K562 (cell line): ENCODE measurements at regions not wholly inside any gene's neighbourhood (a gene's known extent, or its start where the extent isn't known, plus 50 kb on each side); places are given as distances from the start of the nearest gene placed in this dataset.

ENCODE experiments used
- ATAC-seq: fragments of 200-7000 bp; cut with Tn5 transposase; 3 replicates; pipeline ENCODE4 v1.9.1; 2020; ENCODE audit warnings: moderate library complexity
- BruUV-seq: library from RNA; stranded (reverse); fragments of 400-500 nt; replicated peaks from 2 replicates; lab custom pipeline; 2021; lab: Mats Ljungman, UMichigan
- CTCF ChIA-PET: fragments of 300-600 bp; formaldehyde crosslinking; extraction: SDS; loops from one replicate; lab custom pipeline; 2021; ENCODE audit warnings: low intra/inter-chr PET ratio; lab: Yijun Ruan, JAX
- POLR2A ChIA-PET: fragments of 300-600, 350-650 bp; sonication (Branson Sonifier 250); formaldehyde crosslinking; extraction: SDS; loops from one replicate; lab custom pipeline; 2021; ENCODE audit warnings: antibody characterized with exemption, inconsistent platforms; lab: Yijun Ruan, JAX
- DNase-seq, 4 experiments: peaks; one replicate each; pipeline versions ENCODE4 v3.0.0 to v3.0.0-alpha.2; 2011 to 2018; ENCODE audit warnings: low spot score in 3 of 4, mixed read lengths in 3 of 4; ENCODE audit errors: extremely low read depth in 1 of 4
- FAIRE-seq: peaks from 2 replicates; lab custom pipeline; 2011; peaks lifted over from hg19 to GRCh38; lab: Jason Lieb, UNC
- H2AFZ ChIP-seq: 2 replicates; pipeline ENCODE4 v1.6.0; 2011; ENCODE audit warnings: low read depth, low read length, control low read depth, inconsistent platforms
- H3K27ac ChIP-seq: fragments of 200-600 bp; 3 replicates; pipeline ENCODE4 v1.8.0; 2011; ENCODE audit warnings: low read depth, mild to moderate bottlenecking, control low read depth, inconsistent platforms, low read length, moderate library complexity, mixed read lengths; ENCODE audit errors: extremely low read depth
- H3K27me3 ChIP-seq, 2 experiments: fragments of 300-600 bp in 1 of 2; 2 replicates in 1 of 2; 3 replicates in 1 of 2; pipeline versions ENCODE4 v1.6.0 to v1.8.0; 2011; ENCODE audit warnings: inconsistent platforms in 2 of 2, low read length in 2 of 2, mild to moderate bottlenecking in 1 of 2, mixed read lengths in 1 of 2, moderate library complexity in 1 of 2; ENCODE audit not compliant: control insufficient read depth in 2 of 2, insufficient read depth in 2 of 2
- H3K36me3 ChIP-seq: fragments of 300-600 bp; 3 replicates; pipeline ENCODE4 v1.8.0; 2011; ENCODE audit warnings: mild to moderate bottlenecking, low read length, inconsistent platforms; ENCODE audit not compliant: control insufficient read depth, insufficient read depth
- H3K4me1 ChIP-seq, 2 experiments: fragments of 200-600 bp in 1 of 2; replicated peaks in 1 of 2; 2 replicates in 1 of 2; 3 replicates in 1 of 2; pipeline versions ENCODE4 v1.5.1 to v1.8.0; 2011; ENCODE audit warnings: inconsistent platforms in 2 of 2, low read length in 2 of 2, mild to moderate bottlenecking in 1 of 2, mixed read lengths in 1 of 2, moderate library complexity in 1 of 2; ENCODE audit not compliant: control insufficient read depth in 2 of 2, insufficient read depth in 2 of 2
- H3K4me2 ChIP-seq: 2 replicates; pipeline ENCODE4 v1.6.1; 2011; ENCODE audit warnings: low read length, control low read depth, inconsistent platforms, mixed read lengths; ENCODE audit not compliant: insufficient read depth
- H3K4me3 ChIP-seq: fragments of 200-600 bp; sonication (generic), shearing (Covaris generic); 2 replicates; pipeline ENCODE4 v1.5.1; 2016; ENCODE audit warnings: control low read depth, inconsistent platforms
- H3K79me2 ChIP-seq: fragments of 200-600 bp; 3 replicates; pipeline ENCODE4 v1.8.0; 2011; ENCODE audit warnings: low read length, inconsistent platforms; ENCODE audit not compliant: control insufficient read depth, insufficient read depth
- H3K9ac ChIP-seq, 2 experiments: 2 replicates each; pipeline versions ENCODE4 v1.6.0 to v1.6.1; 2011; ENCODE audit warnings: low read depth in 2 of 2, low read length in 2 of 2, control low read depth in 1 of 2, inconsistent platforms in 1 of 2, mild to moderate bottlenecking in 1 of 2, mixed read lengths in 1 of 2; ENCODE audit not compliant: insufficient read depth in 1 of 2
- H3K9me1 ChIP-seq: one replicate; pipeline ENCODE4 v1.6.0; 2011; ENCODE audit warnings: inconsistent platforms, mild to moderate bottlenecking, low read length, moderate library complexity; ENCODE audit not compliant: control insufficient read depth, insufficient read depth
- H3K9me3 ChIP-seq: replicated peaks from 2 replicates; pipeline ENCODE4 v1.5.1; 2011; ENCODE audit warnings: low read depth, low read length, inconsistent platforms; ENCODE audit not compliant: control insufficient read depth, insufficient read depth
- H4K20me1 ChIP-seq: replicated peaks from 2 replicates; pipeline ENCODE4 v1.6.1; 2011; ENCODE audit warnings: low read length, inconsistent platforms, mixed read lengths; ENCODE audit not compliant: control insufficient read depth, insufficient read depth
- CREB5 ChIP-seq: fragments of 250-450 bp; sonication (Bioruptor Pico); IDR thresholded peaks from 2 replicates; pipeline ENCODE4 v1.5.0; 2020; ENCODE audit warnings: mild to moderate bottlenecking
- DEAF1 ChIP-seq: fragments of 450-650 bp; formaldehyde crosslinking; IDR thresholded peaks from 2 replicates; pipeline ENCODE4 v1.4.0; 2020; ENCODE audit warnings: mild to moderate bottlenecking, moderate library complexity
- KAT2B ChIP-seq: IDR thresholded peaks from one replicate; pipeline ENCODE4 v1.6.1; 2012; ENCODE audit warnings: low read depth, mild to moderate bottlenecking, control low read depth, inconsistent platforms, low read length, moderate library complexity
- MYBL2 ChIP-seq, 2 experiments: fragments of 450-650 bp in 1 of 2; sonication (generic) in 1 of 2; formaldehyde crosslinking in 1 of 2; IDR thresholded peaks; 2 replicates each; pipeline versions ENCODE4 v1.6.1 to v1.8.1; 2017 to 2022; ENCODE audit warnings: borderline replicate concordance in 1 of 2, inconsistent platforms in 1 of 2, low read depth in 1 of 2, mild to moderate bottlenecking in 1 of 2, missing genetic modification reagents in 1 of 2, moderate library complexity in 1 of 2
- RBM34 ChIP-seq: fragments of 200-400 bp; formaldehyde crosslinking; IDR thresholded peaks from 2 replicates; pipeline ENCODE4 v1.6.1; 2018; ENCODE audit warnings: low read length, borderline replicate concordance; ENCODE audit not compliant: insufficient read depth
- RBM39 ChIP-seq: fragments of 200-400 bp; formaldehyde crosslinking; optimal IDR thresholded peaks from 2 replicates; pipeline ENCODE3; 2018; ENCODE audit warnings: low read depth, low read length
- SRSF1 ChIP-seq: fragments of 200-400 bp; formaldehyde crosslinking; IDR thresholded peaks from 2 replicates; pipeline ENCODE4 v1.6.1; 2017; ENCODE audit warnings: mild to moderate bottlenecking, low read depth, low read length, moderate library complexity
- ZHX1 ChIP-seq: fragments of 150-350 bp; conservative IDR thresholded peaks from 2 replicates; pipeline ENCODE4 v1.6.1; 2014; ENCODE audit warnings: low read length
- WGBS: fragments of 100-300 bp; shearing (Covaris generic); methylation state at CpG from one replicate; pipeline ENCODE4 v1.1.6; 2016; ENCODE audit warnings: low coverage, mixed read lengths; ENCODE audit not compliant: insufficient coverage; ENCODE audit errors: missing lambda C conversion rate; 5-methylcytosine and 5-hydroxymethylcytosine counted together
- in situ Hi-C: fragments of 300-500 bp; cut with MboI; formaldehyde crosslinking; loops from 4 replicates; pipeline ENCODE4 v1.15.0; 2018; ENCODE audit warnings: inconsistent platforms, mixed read lengths
- intact Hi-C: fragments of 100-400 bp; cut with micrococcal nuclease; formaldehyde crosslinking; loops from 2 replicates; pipeline ENCODE4 v1.14.2; 2022

- ChIA-PET POLR2A (interaction anchor here (0.8 to 1.1 kb wide), 3 partner anchors 8 to 14 kb away, joined by 4 to 6 read pairs (median 5); no protein-coding TSS in a partner anchor), CTCF (no interaction called here)
- DNase-seq (no peak), FAIRE-seq (no peak), ATAC-seq (no peak)
- Histone ChIP-seq H3K9ac (no peak overlapping the region), H3K4me1 (peaks cover 3 to 29% of the 10 kb centered on the region in 2 experiments; a peak in 4 of 5 replicates), H3K27me3 (no peaks in the 10 kb centered on the region), H3K4me3 (no peak overlapping the region), H3K79me2 (no peaks in the 10 kb centered on the region)
- 92% methylated on average over 8 of the region's 8 CpGs for WGBS
- no peak for TF ChIP-seq SRSF1
- TF ChIP-seq DEAF1 (CRISPR knock-in tag), result no peak
- no peak for TF ChIP-seq KAT2B
- no peak for TF ChIP-seq ZHX1
- TF ChIP-seq RBM34, result no peak
- no peak for TF ChIP-seq RBM39
- no peak for TF ChIP-seq CREB5
- no peak for TF ChIP-seq MYBL2 (IDR thresholded peaks at IDR 0.05; ENCODE audit: low read depth)
- no peak for TF ChIP-seq MYBL2 (CRISPR knock-in tag; IDR thresholded peaks at IDR 0.05; ENCODE audit: borderline replicate concordance)
- TF ChIP-seq, all 486 proteins: peak for 0
- H3K4me2 ChIP-seq, result no peak overlapping the region
- no peaks in the 10 kb centered on the region for H3K9me3 ChIP-seq
- no peaks in the 10 kb centered on the region for H3K36me3 ChIP-seq
- H2AFZ ChIP-seq, result no peak overlapping the region
- no peaks in the 10 kb centered on the region for H3K9me1 ChIP-seq
- no peak overlapping the region for H3K27ac ChIP-seq
- intact Hi-C loops (no loop called here), in situ Hi-C loops (no loop called here)
- no peaks in the 10 kb centered on the region for H4K20me1 ChIP-seq
- no TSS peak for BruUV-seq
Observed at GRCh38 chr2:12318427-12319057, 398.2 kb upstream of the TRIB2 start.
